Thymus (tissue), 11 donors: ENCODE measurements at regions not wholly inside any gene's neighbourhood (a gene's known extent, or its start where the extent isn't known, plus 50 kb on each side); places are given as distances from the start of the nearest gene placed in this dataset.

ENCODE experiments used
- DNase-seq, 9 donors: peaks; one replicate each; pipeline ENCODE4 v3.0.0-alpha.2; 2013; ENCODE audit warnings: low spot score in 9 of 9, low read depth in 6 of 9, missing footprints in 1 of 9
- H3K27ac ChIP-seq, 2 donors: one replicate each; pipeline ENCODE4 v1.5.1; 2013; ENCODE audit warnings: control low read depth in 1 of 2, low read depth in 1 of 2, low read length in 1 of 2, mild to moderate bottlenecking in 1 of 2, moderate library complexity in 1 of 2
- H3K27me3 ChIP-seq, 2 donors: one replicate each; pipeline ENCODE4 v1.5.1; 2013; ENCODE audit warnings: low read length in 1 of 2; ENCODE audit not compliant: control insufficient read depth in 2 of 2, insufficient read depth in 1 of 2
- H3K36me3 ChIP-seq, 2 donors: one replicate each; pipeline ENCODE4 v1.5.1; 2013; ENCODE audit warnings: low read length in 1 of 2, mild to moderate bottlenecking in 1 of 2, moderate library complexity in 1 of 2; ENCODE audit not compliant: control insufficient read depth in 2 of 2, insufficient read depth in 2 of 2
- H3K4me1 ChIP-seq, 2 donors: one replicate each; pipeline ENCODE4 v1.5.1; 2013; ENCODE audit warnings: low read length in 2 of 2; ENCODE audit not compliant: control insufficient read depth in 2 of 2, insufficient read depth in 2 of 2
- H3K4me3 ChIP-seq, 2 donors: one replicate each; pipeline ENCODE4 v1.5.1; 2013; ENCODE audit warnings: low read length in 2 of 2, control low read depth in 1 of 2, mild to moderate bottlenecking in 1 of 2
- H3K9me3 ChIP-seq, 2 donors: one replicate each; pipeline ENCODE4 v1.5.1; 2013; ENCODE audit warnings: low read length in 1 of 2, mild to moderate bottlenecking in 1 of 2; ENCODE audit not compliant: control insufficient read depth in 2 of 2, insufficient read depth in 1 of 2
- WGBS: extraction: QIAGEN DNeasy Blood & Tissue Kit; methylation state at CpG from one replicate; pipeline ENCODE4 v1.1.7; 2013; 5-methylcytosine and 5-hydroxymethylcytosine counted together
- donor health status: healthy.

DNA sequence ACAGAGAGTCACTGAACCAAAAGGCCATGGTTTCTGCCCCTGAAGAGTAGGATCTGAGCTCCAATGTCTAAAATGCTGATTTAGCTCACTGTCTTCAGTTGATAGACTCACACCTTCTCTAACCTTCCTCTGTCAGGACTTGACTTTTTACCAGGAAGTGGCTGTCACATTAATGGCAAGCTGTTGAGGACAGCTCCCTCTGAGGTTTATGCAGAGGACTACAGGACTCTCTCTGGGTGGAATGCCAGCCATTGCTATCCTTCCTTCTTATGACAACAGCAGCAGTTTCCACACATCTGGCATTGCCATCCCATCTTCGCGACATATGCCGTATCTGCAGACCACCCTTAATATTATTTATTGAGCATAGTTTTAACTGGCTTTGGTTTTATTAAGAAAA is 103.8 kb upstream of the PRICKLE2 start:
- DNase-seq: no peak
- no peak overlapping the region for H3K4me3 ChIP-seq
- H3K27me3 ChIP-seq: no peaks in the 10 kb centered on the region
- H3K9me3 ChIP-seq: no peaks in the 10 kb centered on the region
- H3K27ac ChIP-seq: no peak overlapping the region
- 76% methylated on average over 3 of the region's 3 CpGs for WGBS
- H3K36me3 ChIP-seq: no peaks in the 10 kb centered on the region
- no peaks in the 10 kb centered on the region for H3K4me1 ChIP-seq

DNA sequence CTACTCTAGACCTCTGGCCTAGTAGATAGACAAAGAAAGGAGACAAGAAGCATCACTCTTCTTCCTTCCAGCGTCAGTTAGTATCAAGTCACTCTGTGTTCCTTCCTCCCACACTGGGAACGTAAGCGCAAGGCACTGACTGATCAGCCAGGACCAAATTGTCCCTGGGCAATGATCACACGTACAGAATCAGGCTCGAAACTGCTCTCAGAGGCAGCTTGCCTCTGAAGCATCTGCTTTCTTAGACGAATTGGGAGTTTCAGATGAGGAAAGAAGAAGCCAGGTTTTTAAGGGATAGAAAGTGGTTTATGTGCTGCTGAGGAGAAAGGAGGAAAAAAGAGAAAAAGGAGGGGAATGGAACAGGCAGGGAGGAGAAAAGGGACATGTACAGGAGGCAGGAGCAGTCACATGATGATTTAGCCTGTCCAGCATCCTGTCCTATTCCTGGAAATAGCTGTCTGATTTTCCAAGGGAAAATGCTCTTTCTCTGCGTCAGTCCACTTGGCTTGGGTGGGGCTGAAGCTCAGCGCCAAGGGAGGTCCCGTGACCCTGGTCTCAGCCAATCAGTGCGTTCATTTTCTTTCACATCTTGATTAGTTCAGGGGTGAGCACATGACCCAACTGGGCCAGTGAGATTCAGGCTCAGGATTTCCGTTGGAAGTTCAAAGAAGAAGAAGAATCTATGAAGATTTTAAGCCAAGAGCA is 102.0 kb upstream of the PRICKLE2 start:
- Histone ChIP-seq H3K4me1 (no peaks in the 10 kb centered on the region), H3K27me3 (no peaks in the 10 kb centered on the region), H3K9me3 (no peaks in the 10 kb centered on the region), H3K4me3 (no peak overlapping the region), H3K36me3 (no peaks in the 10 kb centered on the region), H3K27ac (no peak overlapping the region)
- no peak for DNase-seq
- WGBS: 91% methylated on average over 11 of the region's 11 CpGs

DNA sequence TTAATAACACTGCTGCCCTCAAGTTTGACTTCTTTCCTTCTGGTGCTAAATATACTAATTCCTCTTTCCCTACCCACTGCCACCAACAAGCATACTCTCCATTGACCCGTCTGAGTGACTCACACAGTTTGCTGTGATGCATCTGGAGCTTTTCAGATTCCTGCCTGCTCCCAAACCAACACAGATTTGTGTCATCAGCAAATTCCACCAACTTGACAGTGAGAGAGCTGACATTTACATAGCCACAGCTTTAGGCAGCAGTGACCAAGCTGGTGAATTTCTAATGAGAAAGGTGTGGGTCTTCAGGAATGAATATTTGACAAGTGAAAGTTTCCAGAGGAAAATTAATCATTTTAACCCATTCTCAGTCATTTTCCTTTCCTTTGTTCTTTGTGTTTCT is 96.5 kb upstream of the PRICKLE2 start:
- no peaks in the 10 kb centered on the region for H3K36me3 ChIP-seq
- no peak for DNase-seq
- no peaks in the 10 kb centered on the region for H3K9me3 ChIP-seq
- no peak overlapping the region for H3K27ac ChIP-seq
- WGBS: 74% methylated on average over 1 of the region's 1 CpG
- H3K4me1 ChIP-seq: no peaks in the 10 kb centered on the region
- no peaks in the 10 kb centered on the region for H3K27me3 ChIP-seq
- no peak overlapping the region for H3K4me3 ChIP-seq

DNA sequence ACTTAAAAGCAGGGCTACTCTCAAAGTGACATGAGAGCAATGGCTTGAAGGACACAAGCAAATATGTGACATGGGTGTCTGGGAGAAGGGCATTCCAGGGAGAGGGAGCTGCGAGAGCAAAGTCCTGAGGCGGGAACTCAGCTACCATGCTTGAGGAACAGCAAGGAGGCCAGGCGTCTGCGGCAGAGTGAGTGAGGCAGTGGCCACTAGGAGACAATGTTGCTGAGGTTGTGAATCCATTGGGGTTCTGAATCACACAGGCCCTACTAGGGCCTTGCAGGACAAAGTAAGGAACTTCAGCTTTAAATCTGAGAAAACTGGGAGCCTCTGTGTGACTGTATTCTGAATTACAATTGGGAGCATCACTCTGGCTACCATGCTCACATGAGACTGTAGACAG is 94.1 kb upstream of the PRICKLE2 start:
- WGBS: 96% methylated on average over 4 of the region's 4 CpGs
- H3K36me3 ChIP-seq: no peaks in the 10 kb centered on the region
- no peak overlapping the region for H3K27ac ChIP-seq
- no peaks in the 10 kb centered on the region for H3K9me3 ChIP-seq
- no peak for DNase-seq
- H3K27me3 ChIP-seq: no peaks in the 10 kb centered on the region
- H3K4me3 ChIP-seq: no peak overlapping the region
- H3K4me1 ChIP-seq: no peaks in the 10 kb centered on the region

DNA sequence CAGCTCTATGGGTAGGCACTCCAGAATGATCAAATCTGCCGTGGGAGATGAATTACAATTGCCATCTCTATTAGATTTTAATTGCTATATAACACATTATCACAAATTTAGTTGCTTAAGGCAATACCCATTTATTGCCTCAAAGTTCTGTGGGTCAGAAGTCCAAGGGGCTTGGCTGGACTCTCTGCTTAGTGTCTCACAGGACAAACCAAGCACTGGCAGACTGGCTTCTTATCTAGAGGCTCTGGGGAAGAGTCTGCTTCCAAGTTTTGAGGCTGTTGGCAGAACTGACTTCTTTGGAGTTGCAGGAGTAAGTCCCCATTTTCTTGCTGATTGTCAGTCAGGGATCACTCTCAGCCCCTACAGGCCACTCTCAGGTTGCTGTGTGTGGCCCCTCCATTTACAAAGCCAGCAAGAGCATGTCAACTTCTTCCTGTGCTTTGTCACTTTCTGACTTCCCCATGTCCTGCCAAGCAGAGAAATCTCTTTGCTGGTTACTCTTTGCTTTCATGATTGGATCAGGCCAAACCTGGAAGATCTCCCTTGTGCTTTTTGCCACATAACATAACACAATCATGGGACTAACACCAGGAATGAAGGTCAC is 93.5 kb upstream of the PRICKLE2 start:
- H3K4me3 ChIP-seq: no peak overlapping the region
- no peak overlapping the region for H3K27ac ChIP-seq
- H3K36me3 ChIP-seq: no peaks in the 10 kb centered on the region
- no peak for DNase-seq
- no peaks in the 10 kb centered on the region for H3K27me3 ChIP-seq
- no peaks in the 10 kb centered on the region for H3K4me1 ChIP-seq
- 93% methylated on average over 1 of the region's 1 CpG for WGBS
- no peaks in the 10 kb centered on the region for H3K9me3 ChIP-seq

DNA sequence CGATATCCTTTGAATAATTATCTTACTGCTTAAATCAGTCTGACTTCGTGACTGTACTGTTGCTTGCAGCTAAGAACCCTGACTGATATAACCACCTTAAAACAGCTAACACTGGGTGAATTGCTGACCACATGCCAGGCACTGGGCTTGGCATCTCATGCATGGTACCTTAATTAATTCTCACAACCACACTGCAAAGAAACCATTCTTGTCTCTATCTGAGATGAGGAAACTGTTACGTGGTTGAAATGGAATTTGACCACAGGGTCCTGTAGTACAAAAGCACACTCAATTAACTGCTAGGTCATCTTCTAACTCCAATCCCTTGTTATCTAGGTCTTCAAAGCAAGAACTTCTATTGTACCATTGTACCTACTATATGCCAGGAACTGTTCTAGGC is 92.7 kb upstream of the PRICKLE2 start:
- 90% methylated on average over 3 of the region's 3 CpGs for WGBS
- Histone ChIP-seq H3K27ac (no peak overlapping the region), H3K9me3 (no peaks in the 10 kb centered on the region), H3K4me3 (no peak overlapping the region), H3K27me3 (no peaks in the 10 kb centered on the region), H3K4me1 (no peaks in the 10 kb centered on the region), H3K36me3 (no peaks in the 10 kb centered on the region)
- no peak for DNase-seq

DNA sequence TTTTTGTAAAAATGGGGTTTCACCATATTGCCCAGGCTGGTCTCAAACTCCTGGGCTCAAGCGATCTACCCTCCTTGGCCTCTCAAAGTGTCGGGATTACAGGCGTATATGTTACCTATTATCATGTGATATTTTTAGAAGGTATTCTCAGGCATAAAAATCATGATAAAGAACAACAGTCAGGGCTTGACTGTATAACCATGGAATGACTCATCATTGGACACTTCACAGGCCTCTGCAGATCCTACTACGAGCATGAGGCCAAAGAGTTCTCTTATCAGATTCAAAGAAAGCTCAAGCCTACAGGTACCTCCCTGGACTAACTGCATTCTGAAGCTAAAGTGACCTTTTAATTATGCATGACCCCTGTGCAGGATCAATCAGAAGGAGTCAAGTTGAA is 91.7 kb upstream of the PRICKLE2 start:
- no peaks in the 10 kb centered on the region for H3K4me1 ChIP-seq
- WGBS: 95% methylated on average over 4 of the region's 4 CpGs
- no peak for DNase-seq
- no peaks in the 10 kb centered on the region for H3K9me3 ChIP-seq
- H3K27me3 ChIP-seq: no peaks in the 10 kb centered on the region
- H3K4me3 ChIP-seq: no peak overlapping the region
- H3K27ac ChIP-seq: no peak overlapping the region
- no peaks in the 10 kb centered on the region for H3K36me3 ChIP-seq

DNA sequence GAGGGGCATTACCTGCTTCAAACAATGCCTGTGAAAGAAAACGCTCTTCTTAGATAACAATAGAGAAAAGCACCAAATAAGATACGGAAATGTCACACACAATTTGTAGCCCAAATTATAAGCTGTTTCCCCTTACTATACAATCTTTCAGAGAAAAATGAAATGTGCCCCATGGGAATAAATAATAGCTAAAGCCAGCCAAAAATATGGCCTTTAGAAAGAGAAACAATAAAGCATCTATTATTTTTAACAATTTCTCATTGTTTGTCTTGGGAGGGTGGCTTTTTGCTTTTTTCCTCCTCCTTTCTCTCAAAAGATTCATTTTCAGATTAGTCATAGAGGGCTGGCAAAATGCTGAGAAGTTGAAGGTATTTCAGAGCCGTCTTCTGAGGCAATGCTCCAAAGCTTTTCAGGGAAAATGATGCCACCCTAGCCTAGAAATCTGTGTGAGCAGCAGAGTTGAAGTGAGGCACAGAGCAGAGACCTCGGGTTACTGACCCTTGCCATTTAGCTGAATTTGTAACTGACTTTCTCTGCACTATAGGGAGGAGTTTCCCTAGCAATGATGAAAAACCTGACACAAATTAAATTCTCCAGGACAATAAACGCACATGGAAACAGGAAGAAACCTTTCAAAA is 86.3 kb upstream of the PRICKLE2 start:
- Histone ChIP-seq H3K36me3 (no peaks in the 10 kb centered on the region), H3K4me1 (no peaks in the 10 kb centered on the region), H3K4me3 (no peak overlapping the region), H3K27me3 (no peaks in the 10 kb centered on the region), H3K9me3 (no peaks in the 10 kb centered on the region), H3K27ac (no peak overlapping the region)
- WGBS: 91% methylated on average over 5 of the region's 5 CpGs
- no peak for DNase-seq

DNA sequence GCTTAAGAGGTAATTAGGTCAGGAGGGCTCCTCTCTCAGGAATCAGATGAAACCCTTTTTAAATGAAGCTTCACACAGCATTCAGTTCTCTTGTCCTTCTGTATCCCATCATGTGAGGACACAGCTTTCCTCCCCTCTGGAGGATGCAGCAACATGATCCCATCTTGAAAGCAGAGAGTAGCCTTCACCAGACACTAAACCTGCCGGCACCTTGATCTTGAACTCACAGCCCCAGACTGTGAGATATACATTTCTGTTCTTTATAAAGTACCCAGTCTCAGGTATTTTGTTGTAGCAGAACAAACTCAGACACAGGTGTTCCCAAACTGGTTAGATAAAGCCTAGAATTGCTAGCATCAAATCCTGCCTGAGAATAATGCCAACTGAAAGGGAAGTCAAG is 83.7 kb upstream of the PRICKLE2 start:
- no peak overlapping the region for H3K27ac ChIP-seq
- no peak for DNase-seq
- 97% methylated on average over 1 of the region's 1 CpG for WGBS
- peaks cover 0 to 3% of the 10 kb centered on the region in 2 donors for H3K9me3 ChIP-seq
- no peaks in the 10 kb centered on the region for H3K36me3 ChIP-seq
- H3K27me3 ChIP-seq: no peaks in the 10 kb centered on the region
- no peak overlapping the region for H3K4me3 ChIP-seq
- H3K4me1 ChIP-seq: no peaks in the 10 kb centered on the region
